MCF 10A (cell line): ENCODE measurements at regions not wholly inside any gene's neighbourhood (a gene's known extent, or its start where the extent isn't known, plus 50 kb on each side); places are given as distances from the start of the nearest gene placed in this dataset.

ENCODE experiments used
- BruUV-seq: library from RNA; stranded (reverse); fragments of 400-500 nt; replicated peaks from 2 replicates; lab custom pipeline; 2021; lab: Mats Ljungman, UMichigan
- CTCF ChIA-PET: fragments of 300-600 bp; sonication (Branson Sonifier 250); formaldehyde crosslinking; extraction: SDS; loops from one replicate; lab custom pipeline; 2021; ENCODE audit warnings: antibody characterized with exemption, inconsistent platforms; lab: Yijun Ruan, JAX
- POLR2A ChIA-PET: fragments of 300-600, 350-650 bp; sonication (Branson Sonifier 250); formaldehyde crosslinking; extraction: SDS; loops from one replicate; lab custom pipeline; 2020; ENCODE audit warnings: antibody characterized with exemption, inconsistent platforms; lab: Yijun Ruan, JAX
- DNase-seq: peaks from one replicate; pipeline ENCODE4 v3.0.0-alpha.2; 2018; ENCODE audit not compliant: unreplicated experiment
- H3K27ac Mint-ChIP-seq: one replicate; pipeline ENCODE4 v1.8.0; 2022; ENCODE audit warnings: mild to moderate bottlenecking, low read depth, mixed read lengths; ENCODE audit not compliant: unreplicated experiment
- H3K27me3 Mint-ChIP-seq: one replicate; pipeline ENCODE4 v1.8.0; 2022; ENCODE audit warnings: mixed read lengths; ENCODE audit not compliant: insufficient read depth, unreplicated experiment
- H3K36me3 Mint-ChIP-seq: one replicate; pipeline ENCODE4 v1.8.0; 2022; ENCODE audit warnings: mild to moderate bottlenecking, moderate library complexity, mixed read lengths; ENCODE audit not compliant: insufficient read depth, unreplicated experiment
- H3K4me1 Mint-ChIP-seq: one replicate; pipeline ENCODE4 v1.8.0; 2022; ENCODE audit warnings: mixed read lengths; ENCODE audit not compliant: insufficient read depth, unreplicated experiment
- H3K4me3 Mint-ChIP-seq: one replicate; pipeline ENCODE4 v1.8.0; 2022; ENCODE audit warnings: mild to moderate bottlenecking, moderate library complexity, mixed read lengths; ENCODE audit not compliant: unreplicated experiment
- H3K9me3 Mint-ChIP-seq: one replicate; pipeline ENCODE4 v1.8.0; 2022; ENCODE audit warnings: mixed read lengths; ENCODE audit not compliant: unreplicated experiment
- intact Hi-C: fragments of 100-400 bp; cut with micrococcal nuclease; formaldehyde crosslinking; loops from 2 replicates; pipeline ENCODE4 v1.14.1; 2022
- TF ChIP-seq, protein P1 (sequence below): fragments of 200-600 bp; IDR thresholded peaks from one replicate; pipeline ENCODE4 v1.8.0; 2022; ENCODE audit warnings: antibody characterized with exemption, mild to moderate bottlenecking; ENCODE audit not compliant: unreplicated experiment

GRCh38 chr2:60299179-60299578 lies 254.3 kb downstream of the BCL11A start:
- intact Hi-C loops: no loop called here
- no TSS peak for BruUV-seq
- no peaks in the 10 kb centered on the region for H3K9me3 Mint-ChIP-seq
- H3K4me1 Mint-ChIP-seq: no peaks in the 10 kb centered on the region
- no peaks in the 10 kb centered on the region for H3K36me3 Mint-ChIP-seq
- CTCF ChIA-PET: interaction anchor here (0.5 to 0.7 kb wide), 2 partner anchors 403 to 412 kb away, joined by 3 read pairs; no protein-coding TSS in a partner anchor
- POLR2A ChIA-PET: interaction anchor here (0.6 to 0.8 kb wide), 2 partner anchors 40 to 243 kb away, joined by 3 read pairs; no protein-coding TSS in a partner anchor
- TF ChIP-seq, protein P1, sequence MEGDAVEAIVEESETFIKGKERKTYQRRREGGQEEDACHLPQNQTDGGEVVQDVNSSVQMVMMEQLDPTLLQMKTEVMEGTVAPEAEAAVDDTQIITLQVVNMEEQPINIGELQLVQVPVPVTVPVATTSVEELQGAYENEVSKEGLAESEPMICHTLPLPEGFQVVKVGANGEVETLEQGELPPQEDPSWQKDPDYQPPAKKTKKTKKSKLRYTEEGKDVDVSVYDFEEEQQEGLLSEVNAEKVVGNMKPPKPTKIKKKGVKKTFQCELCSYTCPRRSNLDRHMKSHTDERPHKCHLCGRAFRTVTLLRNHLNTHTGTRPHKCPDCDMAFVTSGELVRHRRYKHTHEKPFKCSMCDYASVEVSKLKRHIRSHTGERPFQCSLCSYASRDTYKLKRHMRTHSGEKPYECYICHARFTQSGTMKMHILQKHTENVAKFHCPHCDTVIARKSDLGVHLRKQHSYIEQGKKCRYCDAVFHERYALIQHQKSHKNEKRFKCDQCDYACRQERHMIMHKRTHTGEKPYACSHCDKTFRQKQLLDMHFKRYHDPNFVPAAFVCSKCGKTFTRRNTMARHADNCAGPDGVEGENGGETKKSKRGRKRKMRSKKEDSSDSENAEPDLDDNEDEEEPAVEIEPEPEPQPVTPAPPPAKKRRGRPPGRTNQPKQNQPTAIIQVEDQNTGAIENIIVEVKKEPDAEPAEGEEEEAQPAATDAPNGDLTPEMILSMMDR: no peak
- no peak overlapping the region for H3K27ac Mint-ChIP-seq
- no peak for DNase-seq
- H3K4me3 Mint-ChIP-seq: no peak overlapping the region
- H3K27me3 Mint-ChIP-seq: no peaks in the 10 kb centered on the region

DNA sequence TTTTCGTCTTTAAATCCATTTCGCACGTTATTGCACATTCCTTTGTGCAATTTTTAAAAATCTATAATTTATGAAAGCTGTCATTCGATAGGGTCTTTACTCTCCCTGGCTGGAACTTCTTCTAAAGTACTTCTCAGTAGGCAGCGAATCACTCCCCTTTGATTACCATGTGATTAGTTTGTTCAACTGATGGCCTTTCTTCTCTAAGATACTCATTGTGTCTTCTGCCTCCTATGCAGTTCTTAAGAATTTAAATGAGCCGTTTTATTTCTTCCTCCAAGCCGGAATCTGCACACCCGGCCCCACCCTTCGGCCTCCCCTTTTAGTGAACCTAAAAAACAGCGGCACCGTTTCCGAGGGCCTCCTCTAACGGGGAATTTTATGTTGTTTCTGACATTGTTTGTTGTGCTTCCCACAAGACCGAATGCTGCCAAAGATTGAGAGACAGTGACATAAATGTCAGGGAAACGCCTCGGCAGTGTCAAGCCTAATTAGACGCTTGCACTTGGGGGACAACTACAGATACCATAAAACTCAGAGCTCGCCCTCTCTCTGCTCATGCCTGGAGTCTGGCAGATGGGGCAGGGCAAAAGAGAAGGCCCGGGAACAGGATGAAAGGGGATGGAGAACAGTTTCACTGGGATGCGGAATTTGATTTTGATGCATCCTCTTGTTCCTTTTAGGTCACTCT lies 255.3 kb downstream of the BCL11A start:
- H3K27ac Mint-ChIP-seq: no peak overlapping the region
- no peaks in the 10 kb centered on the region for H3K36me3 Mint-ChIP-seq

DNA sequence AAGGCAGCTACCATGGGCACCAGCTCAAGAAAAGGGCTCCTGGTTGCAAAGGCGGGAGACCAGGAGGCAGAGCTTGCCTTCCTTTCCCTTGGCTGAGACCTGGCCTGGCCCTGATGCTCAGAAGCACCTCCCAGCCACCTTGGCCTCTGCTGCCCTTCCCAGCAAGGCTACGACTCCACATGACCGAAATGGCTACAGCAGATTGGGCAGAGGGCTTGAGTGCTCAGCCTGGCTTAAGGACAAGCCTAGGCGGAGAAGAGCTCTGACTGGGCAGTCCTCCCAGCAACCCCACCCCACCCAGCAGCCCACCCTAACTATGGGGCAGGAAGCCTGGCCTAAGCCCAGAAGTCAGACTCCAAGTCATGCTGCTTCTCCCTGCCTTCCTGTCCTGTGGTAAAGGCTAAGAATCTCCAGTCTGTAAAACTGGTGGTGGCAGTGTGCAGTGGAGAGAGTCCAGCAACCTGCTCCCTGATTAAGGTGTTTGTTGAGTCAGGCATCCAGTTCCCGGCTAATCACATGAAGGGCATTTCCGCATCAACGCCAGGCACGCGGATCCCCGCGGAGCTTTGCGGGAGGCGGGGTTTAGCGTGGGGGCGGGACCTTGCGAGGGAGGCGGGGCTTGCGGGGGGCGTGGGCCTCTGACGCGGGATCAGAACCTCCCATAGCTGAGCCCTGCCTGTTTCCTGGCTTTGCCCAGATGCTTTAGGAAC lies 256.0 kb downstream of the BCL11A start:
- ChIA-PET POLR2A (no interaction called here), CTCF (interaction anchor here (0.9 to 1.9 kb wide), 3 partner anchors 11 to 203 kb away, joined by 3 to 6 read pairs (median 3); no protein-coding TSS in a partner anchor)
- Mint-ChIP-seq H3K4me1 (no peaks in the 10 kb centered on the region), H3K27ac (no peak overlapping the region), H3K27me3 (no peaks in the 10 kb centered on the region), H3K9me3 (no peaks in the 10 kb centered on the region), H3K36me3 (no peaks in the 10 kb centered on the region), H3K4me3 (no peak overlapping the region)
- BruUV-seq: no TSS peak
- TF ChIP-seq, protein P1: no peak
- intact Hi-C loops: no loop called here
- DNase-seq: no peak

More for the DNA sequence above, 255.3 kb downstream of the BCL11A start:
- Mint-ChIP-seq H3K9me3 (no peaks in the 10 kb centered on the region), H3K4me1 (no peaks in the 10 kb centered on the region), H3K4me3 (no peak overlapping the region), H3K27me3 (no peaks in the 10 kb centered on the region)
- TF ChIP-seq, protein P1: no peak
- intact Hi-C loops: no loop called here
- ChIA-PET CTCF (interaction anchor here (1.9 kb wide), 1 partner anchor 12 kb away, joined by 6 read pairs; no protein-coding TSS in a partner anchor), POLR2A (no interaction called here)
- DNase-seq: no peak
- BruUV-seq: no TSS peak
